SKM-1 (cell line): ENCODE measurements at regions not wholly inside any gene's neighbourhood (a gene's known extent, or its start where the extent isn't known, plus 50 kb on each side); places are given as distances from the start of the nearest gene placed in this dataset.
"Not testable (repeated sequence)": the region's sequence is repeated elsewhere in the genome, so short reads cannot be mapped to it uniquely, and the experiment has no call there.

Experiments
- DNase-seq: peaks from one replicate; lab custom pipeline; 2025; ENCODE audit not compliant: unreplicated experiment; lab: John Stamatoyannopoulos, UW

DNA sequence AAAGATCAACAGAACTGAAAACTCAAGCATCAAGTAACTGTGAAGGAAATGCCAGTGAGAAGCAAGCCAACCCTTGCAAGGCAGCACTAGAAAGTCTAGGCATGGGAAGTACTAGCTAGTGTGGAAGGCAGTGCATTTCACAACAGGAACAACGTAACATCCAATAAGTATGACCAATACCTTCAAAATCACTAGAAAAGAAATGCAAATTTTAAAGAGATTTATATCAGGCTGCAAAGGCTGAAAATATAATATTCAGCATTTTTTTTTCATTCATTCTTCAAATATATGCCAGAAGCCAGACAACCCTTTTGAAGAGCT lies 121.9 kb downstream of the DLEU7 start:
- peak; percentile 45 for DNase-seq

DNA sequence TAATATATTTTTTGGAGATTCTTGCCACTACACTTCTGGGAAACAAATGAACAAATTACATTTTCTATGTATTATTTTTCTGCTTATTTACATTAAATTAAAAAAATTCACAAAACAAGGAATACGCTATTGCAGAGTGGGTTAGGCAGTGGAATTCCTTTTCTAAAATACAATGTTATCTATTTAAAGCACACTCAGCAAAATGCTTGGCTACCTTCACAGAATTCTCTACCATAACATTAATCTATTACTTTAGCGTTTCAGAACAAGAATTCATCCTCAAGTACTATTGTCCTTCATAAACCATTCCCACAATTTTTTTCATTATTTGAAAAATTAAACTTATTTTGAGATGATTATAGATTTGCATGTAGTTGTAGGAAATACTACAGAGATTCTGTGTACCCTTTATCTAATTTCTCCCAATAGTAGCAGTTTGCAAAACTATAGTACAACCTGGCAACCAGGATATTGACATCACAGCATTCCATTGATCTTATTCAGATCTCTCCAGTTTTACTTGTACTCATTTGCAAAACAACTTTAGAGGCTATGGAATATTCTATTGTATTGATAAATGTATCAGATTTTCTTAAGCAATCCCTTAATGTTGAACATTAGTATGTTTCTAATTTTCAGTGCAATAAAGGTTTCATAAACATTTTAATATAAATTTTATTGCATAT lies 120.9 kb downstream of the DLEU7 start:
- no peak for DNase-seq

DNA sequence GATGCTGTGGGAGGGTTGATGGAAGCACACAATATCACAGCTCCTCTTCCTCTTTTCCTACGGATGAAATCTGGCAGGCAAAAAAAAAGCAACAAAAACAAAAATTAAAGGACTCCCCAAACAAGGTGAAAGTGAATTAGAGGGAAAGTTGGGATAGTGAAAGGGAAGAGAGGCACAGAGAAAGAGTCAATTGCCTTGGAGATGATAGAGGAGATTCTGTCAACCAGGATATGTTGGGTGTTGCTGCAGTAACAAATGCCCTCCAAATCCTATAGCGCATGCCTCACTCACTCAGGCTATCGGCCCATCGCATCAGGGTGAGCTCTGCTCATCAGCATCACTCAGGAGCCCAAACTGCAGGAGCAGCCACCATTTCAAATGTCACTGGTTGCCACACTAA lies 119.1 kb downstream of the DLEU7 start:
- no peak for DNase-seq

DNA sequence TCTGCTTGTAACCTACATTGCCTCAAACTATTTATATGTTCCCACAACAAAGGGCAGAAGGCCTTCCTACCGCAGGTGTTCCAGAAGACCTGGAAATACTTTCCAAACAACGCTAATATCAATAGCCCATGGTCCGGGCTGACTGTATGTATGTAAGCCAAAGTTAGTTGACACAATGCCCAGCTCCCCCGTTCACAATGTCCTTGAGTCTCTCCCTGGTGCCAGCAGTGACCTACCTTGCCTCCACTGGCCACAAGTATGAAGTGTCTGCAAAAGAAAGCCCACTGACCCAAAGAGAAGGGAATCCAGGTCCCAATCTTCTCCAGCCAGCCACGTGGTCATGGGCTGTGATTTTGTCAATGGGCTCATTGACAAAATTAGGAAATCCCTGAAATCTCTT lies 118.6 kb downstream of the DLEU7 start:
- no peak for DNase-seq

DNA sequence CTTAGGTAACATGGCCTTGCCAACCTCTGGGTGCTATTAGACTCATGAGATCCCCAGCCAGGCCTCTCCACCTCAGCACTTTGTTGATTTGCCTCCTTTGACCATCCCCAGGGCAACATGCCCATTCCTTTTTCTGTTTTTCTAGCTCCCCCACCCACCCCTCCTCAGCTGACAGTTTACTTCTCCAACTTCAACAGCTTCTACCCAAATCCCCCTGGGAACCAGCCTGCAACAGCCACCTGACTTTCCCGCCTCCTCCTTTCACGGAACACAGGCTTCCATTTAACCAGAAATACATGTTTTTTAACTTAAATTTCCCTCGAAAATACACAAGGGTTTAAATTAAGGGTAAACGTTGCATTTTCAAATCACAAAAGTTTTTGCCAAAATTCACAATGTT lies 117.3 kb downstream of the DLEU7 start:
- no peak for DNase-seq

DNA sequence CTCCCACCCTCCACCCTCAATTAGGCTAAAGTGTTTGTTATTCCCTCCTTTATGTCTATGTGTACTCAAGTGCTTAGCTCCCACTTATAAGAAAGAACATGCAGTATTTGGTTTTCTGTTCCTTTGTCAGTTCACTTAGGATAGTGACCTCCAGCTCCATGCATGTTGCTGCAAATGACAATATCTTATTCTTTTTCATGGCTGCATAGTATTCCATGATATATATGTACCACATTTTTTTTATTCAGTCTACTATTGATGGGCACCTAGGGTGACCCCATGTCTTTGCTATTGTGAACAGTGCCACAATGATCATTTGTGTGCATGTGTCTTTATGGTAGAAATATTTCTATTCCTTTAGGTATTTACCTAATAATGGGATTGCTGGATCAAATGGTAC lies 114.3 kb downstream of the DLEU7 start:
- no peak for DNase-seq

DNA sequence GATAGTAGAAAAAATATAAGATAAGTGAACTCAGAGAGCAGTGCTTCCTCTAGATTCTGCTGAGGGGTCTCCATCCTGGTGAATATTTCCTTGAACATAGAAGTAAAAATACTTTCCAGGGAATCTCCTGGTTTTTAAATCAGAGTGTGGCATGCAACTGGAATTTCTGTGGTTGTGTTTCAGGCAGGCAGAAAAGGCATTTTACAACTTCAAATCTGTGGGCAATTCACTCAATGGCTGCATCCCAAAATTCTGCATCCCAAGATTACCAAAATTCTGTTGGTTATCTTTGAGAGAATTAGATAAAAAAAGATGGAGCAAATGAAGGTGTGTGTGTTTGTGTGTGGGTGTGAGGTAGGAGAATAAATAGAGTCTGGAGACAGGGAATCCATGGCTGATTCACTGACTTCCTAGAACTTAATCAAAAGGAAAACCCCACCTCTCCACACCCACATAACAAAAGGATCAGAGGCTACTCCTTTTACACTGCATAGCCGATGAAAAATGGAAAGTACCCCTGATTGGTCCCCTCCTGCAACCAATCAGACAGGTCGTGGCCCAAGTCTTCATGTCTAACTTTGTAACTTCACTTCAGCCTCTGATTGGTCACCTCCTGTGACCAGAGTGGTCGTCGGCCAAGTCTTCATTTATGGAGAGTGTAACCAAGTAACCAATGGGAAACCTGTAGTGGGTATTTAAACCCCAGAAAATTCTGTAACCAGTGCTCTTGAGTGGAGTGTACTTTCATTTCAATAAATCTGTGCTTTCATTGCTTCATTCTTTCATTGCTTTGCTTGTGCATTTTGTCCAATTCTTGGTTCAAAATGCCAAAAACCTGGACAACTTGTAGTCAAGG lies 112.8 kb downstream of the DLEU7 start:
- no peak for DNase-seq

DNA sequence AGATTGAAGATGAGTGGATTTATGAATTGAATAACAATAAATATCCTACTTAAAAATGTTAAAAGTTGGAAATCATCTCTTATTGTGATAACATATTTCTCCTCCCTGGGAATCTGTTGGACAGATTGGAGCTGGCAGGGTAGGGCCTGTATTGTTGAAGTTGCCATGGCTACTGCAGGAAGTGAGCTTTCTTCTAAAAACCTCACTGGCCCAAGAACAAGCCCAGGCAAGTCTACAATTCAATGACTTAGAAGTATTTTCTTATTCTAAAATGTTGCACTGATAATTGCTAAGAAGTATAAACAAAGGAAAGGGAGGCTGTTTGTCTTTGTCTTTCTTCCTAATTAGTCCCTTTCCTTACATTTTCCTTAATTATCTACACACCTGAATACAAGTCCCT lies 112.1 kb downstream of the DLEU7 start:
- DNase-seq: no peak

DNA sequence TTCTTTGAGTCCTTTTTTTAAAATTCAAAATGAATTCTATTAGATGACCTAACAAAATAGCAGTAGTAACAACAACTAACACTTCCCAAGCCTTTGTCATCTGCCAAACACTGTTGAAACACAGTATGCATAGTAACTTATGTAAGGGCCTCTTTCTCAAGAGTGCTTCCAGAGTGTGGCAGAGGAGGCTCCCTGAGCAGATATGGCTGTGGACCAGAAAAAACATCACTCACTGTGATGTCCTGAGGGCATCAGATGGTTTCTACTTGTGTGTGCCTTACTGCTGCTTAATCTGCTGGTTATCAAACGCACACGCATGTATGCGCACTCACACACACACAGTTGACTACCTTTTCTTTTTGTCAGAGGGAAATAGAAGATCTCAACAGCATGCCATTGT lies 110.8 kb downstream of the DLEU7 start:
- DNase-seq: no peak

DNA sequence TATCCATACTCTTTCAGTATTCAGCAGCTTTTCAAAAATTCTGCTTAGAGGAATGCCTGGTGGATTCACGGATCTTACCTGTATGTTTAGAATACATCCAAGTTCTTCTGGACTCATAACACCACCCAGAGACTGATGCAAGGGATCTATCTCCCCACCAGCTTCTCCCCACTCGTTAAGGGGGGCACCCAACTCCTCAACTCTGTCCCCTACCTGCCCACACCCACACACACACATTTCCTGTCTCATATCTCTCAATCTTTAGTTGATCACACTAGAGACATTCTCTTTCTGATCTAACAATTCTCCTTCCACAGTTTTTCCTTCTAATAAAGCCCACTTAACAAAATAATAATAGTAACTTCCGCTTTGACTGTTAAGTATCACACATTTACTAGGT lies 110.1 kb downstream of the DLEU7 start:
- DNase-seq: no peak

DNA sequence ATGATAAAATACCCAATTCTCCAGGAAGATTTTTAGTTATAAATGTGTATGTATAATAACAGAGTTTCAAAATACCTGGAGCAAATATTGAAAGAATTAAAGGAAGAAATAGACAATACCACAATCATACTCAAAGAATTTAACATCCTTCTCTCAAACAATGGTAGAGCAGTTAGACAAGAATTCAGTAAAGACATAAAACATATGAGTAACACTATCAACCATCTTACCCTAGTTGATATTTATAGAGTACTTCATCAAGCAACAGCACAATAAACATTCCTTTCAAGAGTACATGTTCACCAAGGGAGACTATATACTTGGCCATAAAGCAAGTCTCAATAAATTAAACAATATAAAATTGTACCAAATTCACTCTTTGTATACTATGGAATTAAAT lies 108.4 kb downstream of the DLEU7 start:
- no peak for DNase-seq

DNA sequence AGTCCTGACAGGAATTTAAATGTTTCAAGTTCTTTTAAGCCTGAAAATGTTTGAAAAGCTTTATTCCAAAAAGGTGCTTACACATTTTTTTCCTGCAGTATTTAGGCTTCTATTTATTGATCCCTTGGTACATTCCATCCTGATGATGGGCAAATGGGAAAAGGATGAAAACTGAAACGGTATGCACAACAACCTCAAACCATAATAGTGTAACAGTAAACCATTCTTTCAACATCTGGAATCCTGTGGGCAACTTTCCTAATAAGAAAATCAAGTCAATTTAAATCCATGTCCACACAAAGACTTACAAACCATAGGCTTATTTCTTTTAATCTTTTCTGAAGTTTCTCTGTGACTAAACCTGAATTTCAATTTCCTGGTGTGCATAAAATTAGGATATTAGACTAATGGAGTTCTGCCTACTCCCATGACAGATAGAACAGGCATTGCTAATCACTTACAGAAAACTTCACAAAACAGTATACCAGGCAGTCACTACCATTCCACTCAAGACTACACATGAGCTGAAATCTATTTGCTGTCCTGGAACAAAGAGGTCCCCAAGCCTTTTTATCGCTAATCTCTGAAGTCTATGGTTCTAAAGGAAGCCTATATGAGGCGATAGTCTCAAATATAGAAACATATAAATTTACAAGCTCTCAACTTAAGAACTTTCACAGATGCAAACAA lies 103.3 kb downstream of the DLEU7 start:
- no peak for DNase-seq

DNA sequence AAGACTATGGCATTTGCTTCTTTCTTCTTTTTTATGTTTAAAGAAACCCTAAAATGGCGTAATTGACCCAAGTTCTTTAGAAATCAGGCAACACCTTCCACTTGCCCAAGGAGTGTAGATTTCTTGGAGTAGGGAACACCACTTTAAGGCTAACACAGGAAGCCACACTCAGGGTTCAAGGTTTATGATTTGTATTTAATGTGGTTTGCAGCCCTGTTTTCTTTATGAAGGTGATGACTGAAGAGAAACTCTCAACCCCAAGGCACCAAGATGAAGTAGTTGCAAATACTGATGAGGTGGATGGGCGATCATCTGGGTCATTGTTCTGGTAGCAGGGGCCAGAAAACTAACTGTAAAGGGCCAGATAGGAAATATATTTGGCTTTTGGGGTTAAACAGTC lies 101.1 kb downstream of the DLEU7 start:
- no peak for DNase-seq

DNA sequence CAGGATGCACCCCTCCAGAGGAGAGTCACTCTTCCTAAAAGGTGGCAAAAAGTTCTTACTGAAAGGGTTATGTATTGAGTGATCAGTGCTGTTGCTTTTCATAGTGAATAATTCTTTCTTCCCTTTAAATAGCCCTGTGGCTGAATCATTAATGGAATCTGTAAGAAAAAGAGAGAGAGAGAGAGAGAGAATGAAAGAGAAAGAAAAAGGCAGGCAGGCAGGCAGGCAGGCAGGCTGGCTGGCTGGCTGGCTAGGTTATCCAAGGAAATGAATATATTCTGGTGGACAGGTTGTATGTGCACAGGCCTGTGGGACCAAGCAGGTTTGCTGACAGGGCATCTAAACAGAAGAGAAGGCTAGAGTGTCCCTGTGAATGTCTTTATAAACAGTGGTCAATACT lies 100.5 kb downstream of the DLEU7 start:
- DNase-seq: no peak

DNA sequence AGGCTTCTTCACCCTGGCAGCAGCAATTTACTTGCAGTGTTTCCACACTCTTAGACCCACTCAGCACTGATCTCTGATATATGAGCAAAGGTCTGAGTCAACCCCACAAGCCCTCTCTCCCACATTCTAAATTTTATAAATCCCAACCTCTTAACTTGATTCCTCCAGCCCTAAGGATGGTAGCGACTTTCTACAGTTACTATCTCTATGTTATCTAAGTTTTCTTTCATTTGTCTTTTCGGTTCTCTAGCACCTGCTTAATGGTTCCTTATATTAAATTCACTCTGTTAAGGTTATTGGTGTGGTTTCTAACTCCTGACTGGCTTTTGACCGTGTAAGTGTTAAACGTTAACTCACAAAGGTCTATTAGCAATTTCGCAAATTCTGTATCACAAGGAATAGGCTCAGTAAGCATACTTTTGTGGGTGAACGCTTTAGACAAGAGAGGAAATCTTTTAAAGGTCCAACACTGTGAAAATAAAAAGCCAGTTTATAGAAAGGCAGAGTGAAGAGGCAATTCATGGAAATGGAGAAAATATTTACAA lies 99.3 kb downstream of the DLEU7 start:
- no peak for DNase-seq

DNA sequence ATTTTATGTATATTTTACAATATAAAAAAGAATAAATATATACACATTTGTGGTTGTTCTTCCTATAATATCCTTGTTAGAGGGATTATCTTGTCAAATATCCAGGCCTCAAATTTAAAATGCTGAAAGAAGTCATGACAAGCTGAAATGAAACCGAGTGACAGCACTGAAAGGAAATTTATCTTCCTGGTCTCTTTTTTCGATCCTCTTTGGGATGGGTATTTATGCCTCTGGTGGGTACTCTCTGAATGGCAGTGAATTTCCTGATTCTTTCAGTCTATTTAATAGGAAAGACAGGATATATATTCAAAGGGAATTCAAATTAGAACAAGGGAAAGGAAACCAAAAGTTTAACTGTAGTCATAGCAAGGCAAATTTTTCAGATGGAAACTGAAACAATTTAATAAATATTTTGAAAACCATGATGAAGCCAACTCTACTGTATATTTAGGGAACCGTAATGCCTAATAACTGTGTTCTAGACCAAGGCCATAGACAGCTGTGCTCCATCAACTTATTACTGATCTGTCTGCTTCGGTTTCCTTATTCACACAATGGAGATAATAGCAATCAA lies 97.9 kb downstream of the DLEU7 start:
- DNase-seq: no peak

DNA sequence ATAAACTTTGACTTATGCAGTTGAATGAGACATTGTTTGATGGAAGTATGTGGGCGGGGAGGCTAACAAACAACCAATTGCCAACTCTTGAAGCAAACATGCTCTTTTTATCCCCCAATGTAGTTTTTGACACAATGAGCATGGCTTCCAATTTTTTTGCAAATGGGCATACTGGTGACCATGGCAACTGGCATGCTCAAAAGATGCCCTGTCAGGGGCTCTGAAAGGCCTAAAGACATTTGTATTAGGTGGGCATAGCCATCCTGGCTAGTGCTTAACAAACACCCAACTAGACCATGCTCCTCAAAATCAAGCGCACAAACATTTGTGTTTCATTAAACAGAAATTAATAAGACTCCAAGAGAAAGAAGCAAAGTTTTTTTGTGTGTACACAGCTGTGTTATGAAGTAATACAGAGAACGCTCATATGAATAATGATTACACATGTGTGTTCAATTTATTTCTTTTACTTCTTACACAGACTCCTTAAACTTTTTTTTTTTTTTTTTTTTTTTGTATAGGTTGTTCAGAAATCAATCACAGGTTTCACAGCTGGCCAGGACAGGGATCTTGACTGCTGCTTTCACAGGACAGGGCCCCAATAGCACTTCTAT lies 95.6 kb downstream of the DLEU7 start:
- DNase-seq: no peak

DNA sequence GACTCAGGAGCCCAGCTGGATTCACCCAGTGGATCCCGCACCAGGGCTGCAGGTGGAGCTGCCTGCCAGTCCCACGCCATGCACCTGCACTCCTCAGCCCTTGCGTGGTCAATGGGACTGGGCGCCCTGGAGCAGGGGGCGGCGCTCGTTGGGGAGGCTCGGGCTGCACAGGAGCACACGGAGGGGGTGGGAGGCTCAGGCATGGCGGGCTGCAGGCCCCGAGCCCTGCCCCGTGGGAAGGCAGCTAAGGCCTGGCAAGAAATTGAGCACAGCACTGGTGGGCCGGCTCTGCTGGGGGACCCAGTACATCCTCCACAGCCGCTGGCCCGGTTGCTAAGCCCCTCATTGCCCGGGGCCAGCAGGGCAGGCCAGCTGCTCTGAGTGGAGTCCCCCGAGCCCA lies 90.3 kb downstream of the DLEU7 start:
- DNase-seq: not testable (repeated sequence)

DNA sequence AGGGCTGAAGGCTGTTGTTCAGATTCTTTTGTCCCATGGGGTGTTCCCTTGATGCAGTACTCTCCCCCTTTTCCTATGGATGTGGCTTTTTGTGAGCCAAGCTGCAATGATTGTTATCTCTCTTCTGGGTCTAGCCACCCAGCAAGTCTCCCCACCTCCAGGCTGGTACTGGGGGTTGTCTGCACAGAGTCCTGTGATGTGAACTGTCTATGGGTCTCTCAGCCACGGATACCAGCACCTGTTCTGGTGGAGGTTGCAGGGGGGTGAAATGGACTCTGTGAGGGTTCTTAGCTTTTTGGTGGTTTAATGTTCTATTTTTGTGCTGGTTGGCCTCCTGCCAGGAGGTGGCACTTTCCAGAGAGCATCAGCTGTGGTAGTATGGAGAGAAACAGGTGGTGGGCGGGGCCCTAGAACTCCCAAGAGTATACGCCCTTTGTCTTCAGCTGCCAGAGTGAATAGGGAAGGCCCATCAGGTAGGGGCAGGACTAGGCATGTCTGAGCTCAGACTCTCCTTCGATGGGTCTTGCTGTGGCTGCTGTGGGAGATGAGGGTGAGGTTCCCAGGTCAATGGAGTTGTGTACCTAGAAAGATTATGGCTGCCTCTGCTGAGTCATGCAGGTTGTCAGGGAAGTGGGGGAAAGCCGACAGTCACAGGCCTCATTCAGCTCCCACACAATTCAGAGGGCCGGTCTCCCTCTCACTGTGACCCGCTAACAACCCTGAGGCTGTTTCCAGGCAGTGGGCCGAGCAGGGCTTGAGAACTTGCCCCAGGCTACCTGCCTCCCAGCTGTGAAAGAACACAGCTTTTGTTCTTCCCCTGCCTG lies 87.4 kb downstream of the DLEU7 start:
- DNase-seq: not testable (repeated sequence)

DNA sequence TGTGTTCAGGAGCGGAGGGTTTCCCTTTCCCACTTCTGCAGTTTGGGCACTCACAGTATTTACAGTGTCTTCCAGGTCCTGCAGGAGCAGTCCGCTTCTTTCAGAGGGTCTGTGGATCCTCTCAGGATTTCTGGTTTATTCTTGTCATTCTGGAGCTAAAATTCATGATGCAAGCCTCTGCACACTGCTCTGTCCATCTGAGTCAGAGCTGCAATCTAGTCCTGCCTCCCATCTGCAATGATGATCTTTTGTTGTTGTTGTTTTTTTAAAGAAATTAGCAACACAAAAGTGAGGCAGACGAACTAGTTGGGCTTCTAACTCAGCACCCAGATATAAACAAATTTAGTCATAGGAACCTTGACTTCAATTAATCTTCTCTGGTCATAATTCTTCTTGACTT lies 86.5 kb downstream of the DLEU7 start:
- no peak for DNase-seq
